ENCODE measurements at regions not wholly inside any gene's neighbourhood (a gene's known extent, or its start where the extent isn't known, plus 50 kb on each side); places are given as distances from the start of the nearest gene placed in this dataset.

- POLR2A ChIA-PET = interaction anchor here (2.7 to 3.6 kb wide), 2 partner anchors 9 to 16 kb away, joined by 6 to 24 read pairs; no protein-coding TSS in a partner anchor
- Histone ChIP-seq H3K9me3 (ENCODE audit: low read length) (peaks cover 22% of the 10 kb centered on the region), H3K27me3 (ENCODE audit: control insufficient read depth in 1 of 2, insufficient read depth in 2 of 2, low read length in 2 of 2) (no peaks in the 10 kb centered on the region), H3K4me3 (replicated peaks in 1 of 3; ENCODE audit: insufficient read depth in 1 of 3, low read depth in 2 of 3, low read length in 3 of 3) (no peak overlapping the region), H4K20me1 (ENCODE audit: insufficient read depth, low read length) (no peaks in the 10 kb centered on the region), H3K36me3 (replicated peaks in 1 of 2; ENCODE audit: control insufficient read depth in 1 of 2, insufficient read depth in 2 of 2, low read length in 2 of 2) (peaks cover 1 to 20% of the 10 kb centered on the region in 2 experiments; a peak in 3 of 5 replicates), H3K4me2 (ENCODE audit: low read depth, low read length) (0 out of 2 replicates have a peak overlapping the region, but pooled peaks have one; percentile 26), H3K9ac (ENCODE audit: insufficient read depth, low read depth, low read length) (no peak overlapping the region), H3K79me2 (ENCODE audit: insufficient read depth, low read length) (no peaks in the 10 kb centered on the region), H3K4me1 (ENCODE audit: insufficient read depth, low read length) (peaks cover 57% of the 10 kb centered on the region), H3K27ac (ENCODE audit: extremely low read length, insufficient read depth, low read length) (no peak overlapping the region), H2AFZ (ENCODE audit: low read length) (no peak overlapping the region)
- no peak for DNase-seq (ENCODE audit: low spot score)
- WGBS (ENCODE audit: low lambda C conversion rate) = 88% methylated on average over 7 of the region's 7 CpGs
- no peak for FAIRE-seq
- TF ChIP-seq ZNF350 (CRISPR knock-in tag; IDR thresholded peaks at IDR 0.05; ENCODE audit: borderline replicate concordance, low read depth) (0 out of 2 replicates have a peak, but pooled peaks have one; percentile 10), SAFB2 (CRISPR knock-in tag; IDR thresholded peaks at IDR 0.05; ENCODE audit: borderline replicate concordance, low read depth) (no peak)
- TF ChIP-seq, protein P1, sequence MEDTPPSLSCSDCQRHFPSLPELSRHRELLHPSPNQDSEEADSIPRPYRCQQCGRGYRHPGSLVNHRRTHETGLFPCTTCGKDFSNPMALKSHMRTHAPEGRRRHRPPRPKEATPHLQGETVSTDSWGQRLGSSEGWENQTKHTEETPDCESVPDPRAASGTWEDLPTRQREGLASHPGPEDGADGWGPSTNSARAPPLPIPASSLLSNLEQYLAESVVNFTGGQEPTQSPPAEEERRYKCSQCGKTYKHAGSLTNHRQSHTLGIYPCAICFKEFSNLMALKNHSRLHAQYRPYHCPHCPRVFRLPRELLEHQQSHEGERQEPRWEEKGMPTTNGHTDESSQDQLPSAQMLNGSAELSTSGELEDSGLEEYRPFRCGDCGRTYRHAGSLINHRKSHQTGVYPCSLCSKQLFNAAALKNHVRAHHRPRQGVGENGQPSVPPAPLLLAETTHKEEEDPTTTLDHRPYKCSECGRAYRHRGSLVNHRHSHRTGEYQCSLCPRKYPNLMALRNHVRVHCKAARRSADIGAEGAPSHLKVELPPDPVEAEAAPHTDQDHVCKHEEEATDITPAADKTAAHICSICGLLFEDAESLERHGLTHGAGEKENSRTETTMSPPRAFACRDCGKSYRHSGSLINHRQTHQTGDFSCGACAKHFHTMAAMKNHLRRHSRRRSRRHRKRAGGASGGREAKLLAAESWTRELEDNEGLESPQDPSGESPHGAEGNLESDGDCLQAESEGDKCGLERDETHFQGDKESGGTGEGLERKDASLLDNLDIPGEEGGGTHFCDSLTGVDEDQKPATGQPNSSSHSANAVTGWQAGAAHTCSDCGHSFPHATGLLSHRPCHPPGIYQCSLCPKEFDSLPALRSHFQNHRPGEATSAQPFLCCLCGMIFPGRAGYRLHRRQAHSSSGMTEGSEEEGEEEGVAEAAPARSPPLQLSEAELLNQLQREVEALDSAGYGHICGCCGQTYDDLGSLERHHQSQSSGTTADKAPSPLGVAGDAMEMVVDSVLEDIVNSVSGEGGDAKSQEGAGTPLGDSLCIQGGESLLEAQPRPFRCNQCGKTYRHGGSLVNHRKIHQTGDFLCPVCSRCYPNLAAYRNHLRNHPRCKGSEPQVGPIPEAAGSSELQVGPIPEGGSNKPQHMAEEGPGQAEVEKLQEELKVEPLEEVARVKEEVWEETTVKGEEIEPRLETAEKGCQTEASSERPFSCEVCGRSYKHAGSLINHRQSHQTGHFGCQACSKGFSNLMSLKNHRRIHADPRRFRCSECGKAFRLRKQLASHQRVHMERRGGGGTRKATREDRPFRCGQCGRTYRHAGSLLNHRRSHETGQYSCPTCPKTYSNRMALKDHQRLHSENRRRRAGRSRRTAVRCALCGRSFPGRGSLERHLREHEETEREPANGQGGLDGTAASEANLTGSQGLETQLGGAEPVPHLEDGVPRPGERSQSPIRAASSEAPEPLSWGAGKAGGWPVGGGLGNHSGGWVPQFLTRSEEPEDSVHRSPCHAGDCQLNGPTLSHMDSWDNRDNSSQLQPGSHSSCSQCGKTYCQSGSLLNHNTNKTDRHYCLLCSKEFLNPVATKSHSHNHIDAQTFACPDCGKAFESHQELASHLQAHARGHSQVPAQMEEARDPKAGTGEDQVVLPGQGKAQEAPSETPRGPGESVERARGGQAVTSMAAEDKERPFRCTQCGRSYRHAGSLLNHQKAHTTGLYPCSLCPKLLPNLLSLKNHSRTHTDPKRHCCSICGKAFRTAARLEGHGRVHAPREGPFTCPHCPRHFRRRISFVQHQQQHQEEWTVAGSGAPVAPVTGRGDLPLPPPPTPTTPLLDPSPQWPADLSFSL (CRISPR knock-in tag; IDR thresholded peaks at IDR 0.05) = no peak
- intact Hi-C loops (cut with micrococcal nuclease; ENCODE audit: unreplicated experiment) = no loop called here
- in situ Hi-C loops (cut with HindIII; ENCODE audit: extremely low pct_ligation_motif_present, low pct_unique_long_range_greater_than_20kb) = no loop called here
- CTCF ChIA-PET (ENCODE audit: low intra/inter-chr PET ratio, low total read pairs) = interaction anchor here (0.8 kb wide), 1 partner anchor 11 kb away, joined by 3 read pairs; no protein-coding TSS in a partner anchor
- ATAC-seq = no peak
- no TSS peak for BruUV-seq (replicated peaks)
These were observed 87.9 kb upstream of the MAP4K3 start for GRCh38 chr2:39524756-39525635.
